ENCODE measurements at regions not wholly inside any gene's neighbourhood (a gene's known extent, or its start where the extent isn't known, plus 50 kb on each side); places are given as distances from the start of the nearest gene placed in this dataset.

- H3K4me3 ChIP-seq (ENCODE audit: severe bottlenecking), result no peak overlapping the region
- no peaks in the 10 kb centered on the region for H3K9me3 ChIP-seq (ENCODE audit: severe bottlenecking)
- ATAC-seq (ENCODE audit: low read depth), result no peak
- TF ChIP-seq CTCF (IDR thresholded peaks at IDR 0.05; ENCODE audit: poor library complexity, severe bottlenecking), result no peak
- no peaks in the 10 kb centered on the region for H3K4me1 ChIP-seq (ENCODE audit: insufficient read depth, poor library complexity, severe bottlenecking)
- no peak overlapping the region for H3K27ac ChIP-seq (ENCODE audit: poor library complexity, severe bottlenecking)
- no peaks in the 10 kb centered on the region for H3K27me3 ChIP-seq (ENCODE audit: insufficient read depth, poor library complexity, severe bottlenecking)
- no peaks in the 10 kb centered on the region for H3K36me3 ChIP-seq (ENCODE audit: low read depth)
- no peak for DNase-seq (ENCODE audit: low spot score)
These were observed 897.3 kb downstream of the METTL15 start for GRCh38 chr11:29005401-29005980.

- Histone ChIP-seq H3K27ac (ENCODE audit: poor library complexity, severe bottlenecking) (no peak overlapping the region), H3K4me1 (ENCODE audit: insufficient read depth, poor library complexity, severe bottlenecking) (no peaks in the 10 kb centered on the region), H3K36me3 (ENCODE audit: low read depth) (no peaks in the 10 kb centered on the region), H3K4me3 (ENCODE audit: severe bottlenecking) (no peak overlapping the region), H3K27me3 (ENCODE audit: insufficient read depth, poor library complexity, severe bottlenecking) (no peaks in the 10 kb centered on the region), H3K9me3 (ENCODE audit: severe bottlenecking) (no peaks in the 10 kb centered on the region)
- DNase-seq (ENCODE audit: low spot score), result no peak
- no peak for TF ChIP-seq CTCF (IDR thresholded peaks at IDR 0.05; ENCODE audit: poor library complexity, severe bottlenecking)
- no peak for ATAC-seq (ENCODE audit: low read depth)
These were observed 894.6 kb downstream of the METTL15 start for GRCh38 chr11:29002816-29003215.

GRCh38 chr11:28999620-29000019 is 891.4 kb downstream of the METTL15 start:
- TF ChIP-seq CTCF (IDR thresholded peaks at IDR 0.05; ENCODE audit: poor library complexity, severe bottlenecking), result no peak
- no peak for DNase-seq (ENCODE audit: low spot score)
- no peaks in the 10 kb centered on the region for H3K9me3 ChIP-seq (ENCODE audit: severe bottlenecking)
- ATAC-seq (ENCODE audit: low read depth), result no peak
- no peaks in the 10 kb centered on the region for H3K36me3 ChIP-seq (ENCODE audit: low read depth)
- no peaks in the 10 kb centered on the region for H3K4me1 ChIP-seq (ENCODE audit: insufficient read depth, poor library complexity, severe bottlenecking)
- H3K27ac ChIP-seq (ENCODE audit: poor library complexity, severe bottlenecking), result no peak overlapping the region
- H3K27me3 ChIP-seq (ENCODE audit: insufficient read depth, poor library complexity, severe bottlenecking), result no peaks in the 10 kb centered on the region
- no peak overlapping the region for H3K4me3 ChIP-seq (ENCODE audit: severe bottlenecking)

GRCh38 chr11:28992996-28993395 is 884.8 kb downstream of the METTL15 start:
- no peak overlapping the region for H3K4me3 ChIP-seq (ENCODE audit: severe bottlenecking)
- TF ChIP-seq CTCF (IDR thresholded peaks at IDR 0.05; ENCODE audit: poor library complexity, severe bottlenecking), result no peak
- H3K27me3 ChIP-seq (ENCODE audit: insufficient read depth, poor library complexity, severe bottlenecking), result no peaks in the 10 kb centered on the region
- DNase-seq (ENCODE audit: low spot score) (no peak), ATAC-seq (ENCODE audit: low read depth) (no peak)
- H3K4me1 ChIP-seq (ENCODE audit: insufficient read depth, poor library complexity, severe bottlenecking), result no peaks in the 10 kb centered on the region
- H3K36me3 ChIP-seq (ENCODE audit: low read depth), result no peaks in the 10 kb centered on the region
- no peaks in the 10 kb centered on the region for H3K9me3 ChIP-seq (ENCODE audit: severe bottlenecking)
- no peak overlapping the region for H3K27ac ChIP-seq (ENCODE audit: poor library complexity, severe bottlenecking)

GRCh38 chr11:28984231-28984630 is 876.0 kb downstream of the METTL15 start:
- no peak for ATAC-seq (ENCODE audit: low read depth)
- no peaks in the 10 kb centered on the region for H3K27me3 ChIP-seq (ENCODE audit: insufficient read depth, poor library complexity, severe bottlenecking)
- peaks cover 8% of the 10 kb centered on the region for H3K4me1 ChIP-seq (ENCODE audit: insufficient read depth, poor library complexity, severe bottlenecking)
- no peak for TF ChIP-seq CTCF (IDR thresholded peaks at IDR 0.05; ENCODE audit: poor library complexity, severe bottlenecking)
- H3K9me3 ChIP-seq (ENCODE audit: severe bottlenecking), result no peaks in the 10 kb centered on the region
- H3K36me3 ChIP-seq (ENCODE audit: low read depth), result no peaks in the 10 kb centered on the region
- no peak for DNase-seq (ENCODE audit: low spot score)
- H3K27ac ChIP-seq (ENCODE audit: poor library complexity, severe bottlenecking), result no peak overlapping the region
- H3K4me3 ChIP-seq (ENCODE audit: severe bottlenecking), result no peak overlapping the region

Data from RWPE2 (cell line).